AG09309 (cell line): ENCODE measurements at regions not wholly inside any gene's neighbourhood (a gene's known extent, or its start where the extent isn't known, plus 50 kb on each side); places are given as distances from the start of the nearest gene placed in this dataset.

Experiments
- DNase-seq: peaks from one replicate; pipeline ENCODE4 v3.0.0-alpha.2; 2010; ENCODE audit warnings: low read depth
- H3K4me3 ChIP-seq: 2 replicates; pipeline ENCODE4 v1.5.1; 2011; ENCODE audit warnings: mild to moderate bottlenecking, low read depth, low read length, moderate library complexity; ENCODE audit not compliant: control insufficient read depth
- TF ChIP-seq, protein P1 (sequence below): IDR thresholded peaks from 2 replicates; pipeline ENCODE4 v1.5.1; 2011; ENCODE audit warnings: mild to moderate bottlenecking, low read depth, low read length, inconsistent platforms; ENCODE audit not compliant: insufficient read depth, control insufficient read depth; ENCODE audit errors: missing control alignments

DNA sequence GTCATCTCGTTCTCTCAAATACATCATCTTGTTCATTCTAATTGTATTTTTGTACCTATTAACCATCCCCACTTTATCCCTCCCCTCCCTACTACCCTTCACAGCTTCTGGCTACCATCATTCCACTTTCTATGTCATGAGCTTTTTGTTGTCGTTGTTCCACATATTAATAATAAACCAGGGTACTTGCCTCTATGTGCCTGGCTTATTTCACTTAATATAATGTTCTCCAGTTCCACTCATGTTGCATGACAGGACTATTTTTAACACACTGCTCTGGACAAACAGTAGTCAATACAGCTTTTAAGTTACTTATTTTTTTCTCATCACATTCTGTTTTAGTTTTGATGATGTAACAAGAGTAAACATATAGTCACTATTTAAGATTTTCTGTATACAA, 872.3 kb downstream of the SLITRK1 start:
- no peak for DNase-seq
- no peak overlapping the region for H3K4me3 ChIP-seq
- TF ChIP-seq, protein P1, sequence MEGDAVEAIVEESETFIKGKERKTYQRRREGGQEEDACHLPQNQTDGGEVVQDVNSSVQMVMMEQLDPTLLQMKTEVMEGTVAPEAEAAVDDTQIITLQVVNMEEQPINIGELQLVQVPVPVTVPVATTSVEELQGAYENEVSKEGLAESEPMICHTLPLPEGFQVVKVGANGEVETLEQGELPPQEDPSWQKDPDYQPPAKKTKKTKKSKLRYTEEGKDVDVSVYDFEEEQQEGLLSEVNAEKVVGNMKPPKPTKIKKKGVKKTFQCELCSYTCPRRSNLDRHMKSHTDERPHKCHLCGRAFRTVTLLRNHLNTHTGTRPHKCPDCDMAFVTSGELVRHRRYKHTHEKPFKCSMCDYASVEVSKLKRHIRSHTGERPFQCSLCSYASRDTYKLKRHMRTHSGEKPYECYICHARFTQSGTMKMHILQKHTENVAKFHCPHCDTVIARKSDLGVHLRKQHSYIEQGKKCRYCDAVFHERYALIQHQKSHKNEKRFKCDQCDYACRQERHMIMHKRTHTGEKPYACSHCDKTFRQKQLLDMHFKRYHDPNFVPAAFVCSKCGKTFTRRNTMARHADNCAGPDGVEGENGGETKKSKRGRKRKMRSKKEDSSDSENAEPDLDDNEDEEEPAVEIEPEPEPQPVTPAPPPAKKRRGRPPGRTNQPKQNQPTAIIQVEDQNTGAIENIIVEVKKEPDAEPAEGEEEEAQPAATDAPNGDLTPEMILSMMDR, result no peak

DNA sequence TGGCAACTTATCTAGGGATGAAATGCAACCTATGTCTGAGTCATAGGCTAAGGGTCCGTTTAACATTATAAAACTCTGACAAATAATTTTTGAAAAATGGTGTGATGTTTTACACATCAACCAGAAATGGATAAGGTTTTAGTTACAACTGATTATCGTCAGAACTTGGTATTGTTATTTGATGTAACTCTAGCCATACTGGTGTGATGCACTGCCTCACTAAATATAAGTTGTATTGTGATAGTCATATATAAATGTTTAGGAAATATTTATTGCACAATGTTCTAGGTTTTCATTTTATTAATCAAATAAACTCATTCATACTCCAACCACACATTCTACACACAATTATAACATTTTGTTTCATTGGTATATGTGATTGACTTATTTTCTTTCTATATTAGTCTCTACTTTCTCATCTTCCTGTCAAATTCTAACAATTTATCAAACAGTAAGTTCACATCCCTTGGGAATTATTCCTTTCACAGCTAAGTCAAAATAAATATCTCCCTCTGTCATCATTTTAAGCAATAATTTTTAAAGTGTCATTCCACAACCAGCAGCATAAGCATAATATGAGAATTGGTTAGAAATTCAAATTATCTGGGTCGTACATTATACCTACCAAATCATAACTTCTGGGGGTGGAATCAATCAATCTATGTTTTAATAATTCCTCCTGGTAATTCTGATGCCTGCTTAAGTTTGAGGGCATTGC, 873.9 kb downstream of the SLITRK1 start:
- no peak for DNase-seq
- TF ChIP-seq, protein P1, result no peak
- no peak overlapping the region for H3K4me3 ChIP-seq

DNA sequence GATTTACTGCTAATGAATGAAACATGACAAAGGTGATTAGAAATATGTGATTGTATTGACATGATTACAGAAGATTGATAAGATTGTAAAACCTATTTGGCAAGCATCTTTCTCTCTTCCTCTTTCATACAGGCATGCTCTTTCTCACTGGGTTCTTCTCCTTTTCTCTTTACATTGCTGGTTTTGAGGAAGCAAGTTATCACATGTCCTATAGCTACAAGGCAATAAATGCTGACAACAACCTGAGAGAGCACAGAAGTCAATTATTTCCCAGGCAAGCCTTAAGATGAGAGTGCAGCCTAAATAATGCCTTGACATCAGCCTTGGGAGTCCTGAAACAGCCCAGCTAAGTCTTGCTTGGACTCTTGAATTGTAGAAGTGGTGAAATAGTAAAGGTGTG, 875.0 kb downstream of the SLITRK1 start:
- no peak overlapping the region for H3K4me3 ChIP-seq
- DNase-seq, result no peak
- TF ChIP-seq, protein P1, result no peak

DNA sequence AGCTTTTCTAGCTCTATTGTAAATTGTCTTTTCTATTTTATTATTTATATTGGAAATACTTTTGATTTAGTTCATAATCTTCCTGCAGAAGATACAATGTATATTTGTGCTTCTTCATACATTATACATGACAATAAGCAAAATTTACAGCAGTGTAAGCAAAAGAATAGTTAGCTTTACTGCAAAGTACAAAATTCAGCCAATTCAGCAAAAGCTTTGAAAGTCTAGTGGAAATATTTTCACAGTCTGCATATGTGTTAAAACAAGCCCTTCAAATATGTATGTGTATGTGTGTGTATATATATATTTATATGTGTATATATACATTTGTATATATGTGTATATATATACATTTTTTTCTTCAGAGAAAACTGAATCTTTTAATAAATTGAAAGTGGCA, 879.1 kb downstream of the SLITRK1 start:
- TF ChIP-seq, protein P1, result no peak
- no peak overlapping the region for H3K4me3 ChIP-seq
- no peak for DNase-seq

DNA sequence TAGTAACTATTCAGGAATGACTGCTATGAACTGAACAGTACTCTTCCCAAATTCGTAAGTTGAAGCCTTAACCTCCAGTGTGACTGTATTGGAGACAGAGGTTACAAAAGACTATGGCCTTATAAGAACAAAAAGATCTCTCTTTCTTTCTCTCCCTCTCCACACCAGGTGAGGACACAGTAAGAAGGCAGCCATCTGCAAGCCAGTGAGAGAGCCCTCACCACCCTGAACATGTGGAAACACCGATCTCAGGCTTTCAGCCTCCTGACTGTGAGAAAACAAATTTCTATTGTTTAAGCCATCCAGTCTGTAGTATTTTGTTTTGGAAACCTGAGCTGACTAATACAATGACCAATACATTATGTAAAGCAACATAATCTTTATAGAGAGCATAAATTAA, 888.9 kb downstream of the SLITRK1 start:
- H3K4me3 ChIP-seq, result no peak overlapping the region
- no peak for DNase-seq
- TF ChIP-seq, protein P1, result no peak

DNA sequence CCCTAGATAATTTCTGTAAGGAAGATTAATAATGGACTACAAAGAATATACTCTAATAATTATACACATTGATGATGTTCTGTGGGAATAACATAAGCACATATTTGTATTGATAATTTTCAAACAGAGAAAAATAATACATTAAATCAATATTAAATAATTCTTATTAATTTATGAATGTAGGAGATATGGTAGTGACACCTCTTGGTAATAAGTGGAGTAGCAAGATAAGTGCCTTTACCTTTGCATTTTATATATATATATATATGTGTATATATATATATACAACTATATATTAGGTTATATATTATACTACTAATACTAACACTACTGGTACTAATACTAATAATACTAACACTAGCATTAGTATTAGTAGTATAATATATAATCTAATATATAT, 905.8 kb downstream of the SLITRK1 start:
- H3K4me3 ChIP-seq, result no peak overlapping the region
- TF ChIP-seq, protein P1, result no peak
- no peak for DNase-seq
